ENCODE measurements at regions not wholly inside any gene's neighbourhood (a gene's known extent, or its start where the extent isn't known, plus 50 kb on each side); places are given as distances from the start of the nearest gene placed in this dataset.
"Not testable (repeated sequence)": the region's sequence is repeated elsewhere in the genome, so short reads cannot be mapped to it uniquely, and the experiment has no call there.

DNA sequence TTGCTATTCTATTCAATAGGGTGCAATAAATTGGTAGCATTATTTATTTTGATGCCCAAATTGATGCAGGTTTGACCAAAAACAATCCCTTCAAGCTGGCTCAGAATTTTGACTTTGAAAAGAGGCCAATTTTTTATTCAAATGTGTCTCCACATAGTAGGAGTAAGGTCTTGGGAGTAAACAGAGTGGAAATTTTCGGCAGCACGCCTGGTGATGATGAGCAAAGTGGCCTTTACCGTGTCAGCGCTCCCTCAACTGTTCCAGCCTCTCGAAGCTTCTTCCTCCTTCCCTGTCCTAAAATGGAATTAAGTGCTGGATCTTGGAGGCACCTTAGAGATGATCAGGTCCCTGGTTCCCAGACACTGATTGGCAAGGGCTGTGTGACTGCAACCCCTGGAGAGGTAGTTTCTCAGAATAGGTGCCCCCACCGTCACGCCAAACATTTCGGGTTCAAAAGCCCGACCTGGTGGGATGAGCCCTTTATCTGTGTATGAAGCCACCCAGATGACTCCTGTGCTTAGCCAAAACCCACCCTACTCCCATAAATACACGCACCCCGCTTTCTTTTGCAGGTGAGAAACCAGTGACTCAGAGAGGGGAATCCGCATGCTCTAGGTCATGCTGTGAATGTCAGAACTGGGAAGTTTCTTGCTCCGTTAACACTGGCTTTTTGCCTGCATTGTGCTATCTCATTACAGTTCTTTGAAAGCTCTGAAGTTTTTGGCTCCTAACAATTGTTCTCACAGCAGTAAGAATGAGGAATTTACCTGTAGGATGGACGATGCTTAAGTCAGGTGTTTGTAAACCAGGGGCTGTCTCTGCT is 89.1 kb downstream of the CRYGS start:
- no peak for DNase-seq (ENCODE audit: low read depth in 4 of 4, low spot score in 1 of 4)

DNA sequence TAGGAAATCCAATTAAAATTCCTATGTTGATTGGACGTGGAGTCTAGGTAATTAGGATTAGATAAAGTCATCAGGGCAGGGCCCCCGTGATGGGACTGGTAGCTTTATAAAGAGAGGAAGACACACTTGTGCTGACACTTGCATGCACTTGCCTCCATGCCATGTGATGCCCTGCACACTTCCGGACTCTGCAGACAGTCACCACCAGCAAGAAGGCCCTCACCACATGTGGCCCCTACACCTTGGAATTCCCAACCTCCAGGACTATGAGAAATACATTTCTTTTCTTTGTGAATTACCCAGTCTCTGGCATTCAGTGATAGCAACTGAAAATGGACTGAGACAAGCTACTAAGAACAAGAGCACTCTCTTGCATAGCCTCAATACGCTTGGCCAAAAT is 90.6 kb downstream of the CRYGS start:
- DNase-seq (ENCODE audit: low read depth in 4 of 4, low spot score in 1 of 4), result no peak

DNA sequence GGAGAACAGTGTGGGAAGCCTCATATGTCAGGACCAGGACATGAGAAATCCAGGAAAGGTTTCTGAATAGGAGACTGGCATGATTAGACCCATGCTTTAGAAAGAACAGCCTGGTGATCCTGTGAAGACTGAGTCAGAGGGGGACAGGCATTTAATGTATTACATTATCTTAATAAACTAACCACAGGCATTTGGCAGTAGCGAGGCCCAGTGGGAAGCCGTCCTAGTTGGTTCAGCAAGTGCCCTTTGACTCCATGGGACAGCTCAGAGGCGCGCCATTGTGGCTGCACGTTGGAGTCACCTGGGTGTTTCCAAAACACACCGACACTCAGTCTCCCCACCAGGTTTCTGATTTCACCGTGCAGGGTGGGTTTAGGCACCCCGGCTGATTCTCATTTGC is 90.5 kb upstream of the DGKG start:
- no peak for DNase-seq (ENCODE audit: low read depth in 4 of 4, low spot score in 1 of 4)

DNA sequence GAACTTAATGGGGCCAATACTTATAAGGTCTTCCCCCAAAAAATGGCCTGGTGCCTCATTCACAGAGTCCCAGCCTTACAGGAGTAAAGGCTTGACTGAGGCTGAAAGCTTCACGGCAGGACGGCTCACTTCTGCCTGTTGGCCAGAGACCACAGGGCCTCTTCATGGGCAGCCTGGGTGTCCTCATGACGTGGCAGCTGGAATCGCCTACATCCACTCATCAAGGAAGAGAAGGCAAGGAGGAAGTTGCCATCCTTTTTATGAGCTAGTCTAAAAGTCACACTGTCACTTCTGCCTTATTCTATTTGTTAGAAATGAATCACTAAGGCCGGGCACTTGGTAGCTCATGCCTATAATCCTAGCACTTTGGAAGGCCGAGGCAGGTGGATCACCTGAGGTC is 89.3 kb upstream of the DGKG start:
- DNase-seq (ENCODE audit: low read depth in 4 of 4, low spot score in 1 of 4), result no peak

DNA sequence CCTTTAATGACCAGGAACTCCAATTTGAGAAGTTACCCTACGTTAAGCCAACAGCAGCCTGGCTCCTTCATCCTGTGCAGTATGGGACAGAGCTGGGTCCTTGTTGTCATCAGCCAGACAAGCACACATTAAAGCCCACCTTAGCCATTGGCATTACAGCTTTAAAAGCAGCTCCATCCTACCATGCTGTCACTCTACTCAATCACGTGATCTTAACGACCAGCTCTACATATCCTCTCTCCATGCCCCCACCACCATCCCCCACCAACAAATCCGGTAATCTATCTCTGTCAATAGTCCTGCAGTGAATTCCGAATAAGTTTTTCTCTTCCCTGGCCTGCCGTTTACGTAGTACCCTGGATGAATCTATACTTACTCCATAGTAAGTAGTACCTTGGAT is 82.9 kb upstream of the DGKG start:
- no peak for DNase-seq (ENCODE audit: low read depth in 4 of 4, low spot score in 1 of 4)

DNA sequence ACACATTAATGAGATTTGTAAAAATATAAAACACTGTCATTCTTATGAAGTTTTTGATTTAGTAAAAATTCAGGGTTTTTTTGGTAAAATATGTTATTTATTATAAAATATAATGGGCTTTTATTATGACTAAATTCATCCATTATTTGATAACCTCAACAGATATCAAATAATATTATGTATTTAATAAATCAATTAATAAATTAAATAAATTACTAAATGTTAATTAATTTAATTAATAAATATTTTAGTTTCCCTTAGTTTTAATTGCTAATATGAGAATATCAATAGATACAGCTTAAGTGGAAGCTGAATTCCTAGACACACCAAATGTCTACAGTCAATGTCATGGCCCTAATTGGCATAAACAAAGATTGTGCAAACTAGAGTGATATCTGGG is 82.3 kb upstream of the DGKG start:
- DNase-seq (ENCODE audit: low read depth in 4 of 4, low spot score in 1 of 4), result no peak

DNA sequence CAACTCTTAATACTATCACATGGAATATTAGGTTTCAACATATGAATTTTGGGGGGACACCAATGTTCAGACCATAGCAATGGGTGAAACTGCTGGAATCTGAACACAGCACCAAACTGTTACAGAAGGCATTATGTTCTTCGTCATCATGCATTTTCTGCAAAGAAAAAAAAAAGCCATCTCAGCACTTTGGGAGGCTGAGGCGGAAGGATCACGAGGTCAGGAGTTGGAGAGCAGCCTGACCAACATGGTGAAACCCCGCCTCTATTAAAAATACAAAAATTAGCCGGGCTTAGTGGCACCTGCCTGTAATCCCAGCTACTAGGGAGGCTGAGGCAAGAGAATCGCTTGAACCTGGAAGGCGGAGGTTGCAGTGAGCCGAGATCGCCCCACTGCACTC is 80.9 kb upstream of the DGKG start:
- DNase-seq (ENCODE audit: low read depth in 4 of 4, low spot score in 1 of 4), result not testable (repeated sequence)

DNA sequence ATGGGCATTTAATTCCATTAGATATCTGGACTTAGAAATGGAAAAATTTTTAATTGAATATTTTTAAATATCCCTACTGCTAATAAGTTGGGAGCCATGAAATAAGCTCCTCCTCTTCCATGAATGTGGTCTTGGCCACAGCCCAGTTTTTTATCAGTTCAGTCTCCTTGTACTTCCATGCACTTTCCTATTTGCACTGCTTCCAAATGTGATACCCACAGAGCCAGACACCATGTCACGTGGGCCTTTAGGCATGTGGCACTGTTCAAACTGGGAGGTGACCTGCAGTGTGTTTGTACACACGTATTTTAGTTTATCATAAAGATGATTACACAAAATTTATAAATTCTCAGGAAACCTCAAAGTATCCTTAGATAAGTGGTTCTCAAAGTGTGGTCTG is 80.1 kb upstream of the DGKG start:
- no peak for DNase-seq (ENCODE audit: low read depth in 4 of 4, low spot score in 1 of 4)

DNA sequence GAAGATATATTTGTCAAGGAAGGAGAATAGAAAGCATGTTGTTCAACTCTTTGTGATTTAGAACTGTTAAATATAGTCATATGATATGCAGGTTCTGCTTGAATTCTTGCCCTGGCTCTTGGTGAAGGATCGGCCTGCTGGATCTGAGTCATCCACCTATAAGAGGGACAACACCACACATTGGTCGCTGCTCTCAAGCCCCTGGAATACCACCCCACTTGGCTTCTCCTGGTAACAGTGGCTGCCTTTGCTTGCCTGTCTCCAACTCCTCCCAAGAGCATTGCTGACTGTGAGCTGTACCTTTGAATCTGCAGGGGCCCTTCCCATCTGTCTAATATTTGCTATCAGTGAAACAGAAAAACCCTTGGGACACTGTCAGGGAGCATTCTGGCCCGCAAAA is 78.9 kb upstream of the DGKG start:
- no peak for DNase-seq (ENCODE audit: low read depth in 4 of 4, low spot score in 1 of 4)

DNA sequence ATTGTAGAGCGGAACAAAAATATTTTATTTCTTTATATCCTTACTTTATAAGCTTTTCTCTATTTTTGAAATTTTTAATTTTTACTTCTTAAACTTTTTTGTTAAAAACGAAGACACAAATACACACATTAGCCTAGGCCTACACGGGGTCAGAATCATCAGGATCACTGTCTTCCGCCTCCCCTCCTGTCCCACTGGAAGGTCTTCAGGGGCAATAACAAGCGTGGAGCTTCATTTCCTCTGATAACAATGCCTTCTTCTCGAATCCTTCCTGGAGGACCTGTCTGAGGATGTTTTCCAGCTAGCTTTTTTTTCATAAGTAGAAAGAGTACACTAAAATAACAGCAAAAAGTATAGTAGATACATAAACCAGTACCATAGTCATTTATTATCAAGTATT is 77.7 kb upstream of the DGKG start:
- no peak for DNase-seq (ENCODE audit: low read depth in 4 of 4, low spot score in 1 of 4)

DNA sequence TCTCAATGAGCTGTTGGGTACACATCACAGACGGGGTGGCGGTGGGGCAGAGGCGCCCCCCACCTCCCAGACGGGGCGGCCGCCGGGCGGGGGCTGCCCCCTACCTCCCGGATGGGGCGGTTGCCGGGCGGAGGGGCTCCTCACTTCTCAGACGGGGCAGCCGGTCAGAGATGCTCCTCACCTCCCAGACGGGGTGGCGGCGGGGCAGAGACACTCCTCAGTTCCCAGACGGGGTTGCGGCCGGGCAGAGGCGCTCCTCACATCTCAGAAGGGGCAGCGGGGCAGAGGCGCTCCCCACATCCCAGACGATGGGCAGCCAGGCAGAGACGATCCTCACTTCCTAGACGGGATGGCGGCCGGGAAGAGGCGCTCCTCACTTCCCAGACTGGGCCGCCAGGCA is 73.3 kb upstream of the DGKG start:
- not testable (repeated sequence) for DNase-seq (ENCODE audit: low read depth in 4 of 4, low spot score in 1 of 4)

DNA sequence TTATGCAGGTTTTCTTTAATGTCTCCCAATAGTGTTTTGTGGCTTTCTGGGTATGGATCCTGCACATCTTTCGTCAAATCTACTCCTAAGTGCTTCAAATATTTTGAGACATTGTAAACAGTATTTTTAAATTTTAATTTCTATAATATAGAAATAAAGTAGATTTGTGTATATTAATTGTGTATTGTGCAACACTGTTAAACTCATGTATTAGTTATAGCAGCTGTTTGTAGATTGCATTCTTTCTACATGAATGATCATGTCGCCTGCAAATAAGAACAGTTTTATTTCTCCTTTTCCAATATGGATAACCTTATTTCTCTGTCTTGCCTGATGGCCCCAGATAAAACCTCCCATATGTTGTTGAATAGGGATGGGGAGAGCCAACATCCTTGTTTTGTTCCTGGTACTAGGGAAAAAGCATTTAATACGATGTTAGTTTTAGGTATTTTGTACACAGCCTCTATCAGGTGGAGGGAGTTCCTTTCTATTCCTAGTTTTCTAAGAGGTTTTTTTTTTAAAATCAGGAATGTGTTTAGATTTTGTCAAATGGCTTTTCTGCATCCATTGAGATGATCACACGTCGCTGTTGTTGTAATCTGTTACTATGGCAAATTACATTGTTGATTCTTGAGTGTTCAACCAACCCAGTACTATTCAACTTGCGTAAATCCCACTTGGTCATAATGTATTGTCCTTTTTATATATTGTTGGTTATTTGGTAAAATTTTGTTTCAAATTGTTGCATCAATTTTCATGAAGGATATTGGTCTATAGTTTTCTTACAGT is 71.1 kb upstream of the DGKG start:
- DNase-seq (ENCODE audit: low read depth in 4 of 4, low spot score in 1 of 4), result no peak

DNA sequence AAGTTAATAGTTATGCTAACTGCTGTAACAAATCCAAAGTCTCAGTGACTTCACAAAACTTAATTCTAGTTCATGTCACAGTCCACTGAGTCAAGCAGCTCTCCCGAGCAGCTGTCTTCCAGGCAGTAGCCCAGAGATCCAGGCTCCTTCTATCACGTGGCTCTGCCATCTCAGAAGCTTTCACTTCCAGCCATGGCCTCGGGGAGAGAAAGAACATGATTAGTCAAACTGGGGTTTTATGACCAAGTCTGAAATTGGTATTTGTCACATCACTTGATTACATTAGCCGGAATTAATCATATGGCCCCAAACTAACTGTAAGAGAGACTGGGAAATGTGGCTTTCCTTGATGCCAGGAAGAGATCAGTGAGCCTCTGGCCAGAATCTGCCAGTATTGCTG is 70.2 kb upstream of the DGKG start:
- no peak for DNase-seq (ENCODE audit: low read depth in 4 of 4, low spot score in 1 of 4)

DNA sequence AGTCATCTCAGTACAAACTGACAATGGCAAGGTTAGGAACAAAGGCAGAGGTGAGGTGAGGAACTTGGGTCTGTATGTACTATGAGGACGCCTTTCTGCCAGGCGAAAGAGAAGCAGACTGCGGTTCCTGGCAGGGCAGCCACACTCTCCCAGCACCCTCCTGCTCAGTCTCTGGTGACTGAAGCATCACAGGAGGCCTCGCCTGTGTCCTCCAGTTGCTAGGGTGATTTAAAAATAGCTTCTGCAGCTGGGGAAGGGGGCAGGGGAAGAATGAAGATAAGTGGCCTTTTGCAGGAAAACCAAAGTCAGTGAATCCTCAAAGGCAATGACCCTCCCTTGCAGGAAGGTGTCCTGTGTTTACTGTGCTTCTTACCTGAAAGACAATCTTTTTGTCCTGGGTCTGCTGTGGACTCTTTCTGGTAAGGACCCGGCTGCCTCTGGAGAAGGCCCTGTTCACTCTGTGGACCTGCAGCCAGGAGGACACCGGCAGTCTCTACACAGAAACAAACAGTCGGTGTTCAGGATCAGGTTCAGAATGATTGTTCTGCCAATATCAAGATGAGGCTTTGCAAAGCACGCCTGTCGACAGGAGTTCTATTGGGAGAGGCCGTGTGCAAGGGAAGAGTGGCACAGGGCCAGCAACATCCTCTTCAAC is 65.7 kb upstream of the DGKG start:
- no peak for DNase-seq (ENCODE audit: low read depth in 4 of 4, low spot score in 1 of 4)

DNA sequence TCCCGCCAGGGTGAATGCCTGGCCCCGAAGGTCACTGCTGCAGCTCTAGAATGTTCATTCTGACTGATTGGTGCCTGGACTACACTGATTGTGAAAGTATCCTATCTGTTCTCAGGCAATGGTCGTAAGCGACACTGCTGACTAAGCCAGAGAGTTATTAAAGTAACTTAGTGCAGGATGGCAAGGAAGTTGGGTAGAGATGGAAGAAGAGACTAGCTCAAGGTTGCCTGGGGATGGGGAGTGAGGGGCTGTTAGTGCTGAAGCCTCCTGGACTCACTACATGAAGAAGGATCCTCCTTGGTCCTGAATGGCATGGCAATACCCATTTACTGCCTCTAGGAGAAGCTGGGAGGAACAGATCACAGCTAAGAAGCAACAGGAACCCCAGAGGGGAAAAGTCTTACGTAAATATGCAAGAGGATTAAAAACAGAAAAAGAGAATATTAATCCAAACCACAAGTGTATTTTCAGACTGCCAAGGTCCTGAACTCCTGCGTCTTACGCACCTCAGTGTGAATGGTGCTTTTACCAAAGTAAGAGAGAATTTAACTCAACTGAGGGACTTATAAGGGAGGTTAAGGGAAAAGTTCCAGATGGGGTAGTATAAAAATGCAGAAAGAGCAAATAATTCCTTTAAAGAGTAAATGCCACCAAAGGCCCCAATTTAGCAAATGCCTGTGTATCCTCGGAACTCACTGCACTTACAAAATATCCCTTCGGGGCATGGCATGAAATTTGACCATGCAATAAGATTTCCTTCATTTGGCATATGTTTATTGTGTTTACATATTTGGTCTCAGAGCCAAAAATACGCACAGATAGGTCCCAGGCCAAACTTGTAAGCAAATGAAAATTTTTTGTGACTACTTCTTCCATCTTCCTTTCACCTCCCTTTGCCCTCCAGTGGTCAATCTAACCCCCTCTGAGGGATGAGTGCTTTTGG is 64.0 kb upstream of the DGKG start:
- DNase-seq (ENCODE audit: low read depth in 4 of 4, low spot score in 1 of 4), result no peak

DNA sequence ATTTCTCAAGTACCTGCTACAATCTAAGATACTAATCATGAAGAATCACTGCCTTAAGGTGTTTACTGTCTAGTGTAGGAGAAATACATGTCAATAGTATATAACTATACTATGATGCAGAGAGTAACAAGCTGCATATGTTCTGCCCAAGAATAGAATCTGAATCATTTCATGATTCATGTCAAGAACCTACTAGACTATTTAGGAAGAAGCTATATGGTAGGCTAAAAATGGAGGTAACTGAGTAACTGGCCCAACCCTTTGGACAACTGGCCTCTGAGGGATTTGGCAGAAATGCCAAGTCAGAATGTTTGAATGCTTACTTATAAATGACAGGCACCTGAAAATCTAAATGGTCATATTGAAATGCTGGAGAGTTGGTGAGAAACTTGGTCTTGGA is 59.9 kb upstream of the DGKG start:
- DNase-seq (ENCODE audit: low read depth in 4 of 4, low spot score in 1 of 4), result no peak

DNA sequence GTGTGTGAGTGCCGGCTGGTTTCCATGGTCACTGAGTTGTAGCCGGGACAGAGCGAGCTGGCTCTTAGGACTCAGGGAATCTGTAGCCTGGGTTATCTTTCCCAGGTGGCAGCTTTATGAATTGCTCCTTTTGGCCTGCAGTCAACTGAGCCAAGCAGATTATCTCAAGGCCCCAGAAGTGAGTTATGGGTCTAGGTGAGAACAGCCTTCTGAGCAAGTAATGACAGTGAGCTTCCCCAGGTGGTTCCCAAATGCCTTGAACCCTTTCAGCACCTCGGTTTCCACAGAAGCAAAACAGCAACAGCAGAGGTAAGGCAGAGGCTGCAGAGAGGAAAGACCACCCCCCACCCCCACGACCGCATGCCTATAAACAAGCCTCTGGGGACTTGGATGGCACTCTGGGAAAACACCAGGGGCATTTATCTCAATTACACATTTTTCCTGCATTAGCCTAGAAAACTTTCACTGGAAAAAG is 56.7 kb upstream of the DGKG start:
- no peak for DNase-seq (ENCODE audit: low read depth in 4 of 4, low spot score in 1 of 4)

DNA sequence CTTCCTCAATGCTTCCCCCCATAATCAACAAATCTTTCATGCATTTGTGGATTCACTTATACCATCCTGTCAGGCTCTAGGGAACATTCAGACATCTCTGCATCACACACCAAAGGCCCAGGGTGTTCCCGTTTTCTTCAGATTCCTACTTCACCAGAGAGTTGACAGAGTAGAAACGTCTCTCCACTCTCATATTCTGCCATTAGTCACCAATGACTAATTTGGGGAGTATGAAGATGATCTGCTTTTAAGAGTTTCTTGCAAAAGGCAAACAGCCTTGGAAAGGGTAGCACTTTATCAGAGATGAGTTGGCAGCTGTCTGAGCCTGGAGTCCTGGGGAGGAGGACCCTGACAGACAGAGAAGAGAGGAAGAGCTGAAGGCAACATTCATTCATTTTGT is 55.8 kb upstream of the DGKG start:
- no peak for DNase-seq (ENCODE audit: low read depth in 4 of 4, low spot score in 1 of 4)

DNA sequence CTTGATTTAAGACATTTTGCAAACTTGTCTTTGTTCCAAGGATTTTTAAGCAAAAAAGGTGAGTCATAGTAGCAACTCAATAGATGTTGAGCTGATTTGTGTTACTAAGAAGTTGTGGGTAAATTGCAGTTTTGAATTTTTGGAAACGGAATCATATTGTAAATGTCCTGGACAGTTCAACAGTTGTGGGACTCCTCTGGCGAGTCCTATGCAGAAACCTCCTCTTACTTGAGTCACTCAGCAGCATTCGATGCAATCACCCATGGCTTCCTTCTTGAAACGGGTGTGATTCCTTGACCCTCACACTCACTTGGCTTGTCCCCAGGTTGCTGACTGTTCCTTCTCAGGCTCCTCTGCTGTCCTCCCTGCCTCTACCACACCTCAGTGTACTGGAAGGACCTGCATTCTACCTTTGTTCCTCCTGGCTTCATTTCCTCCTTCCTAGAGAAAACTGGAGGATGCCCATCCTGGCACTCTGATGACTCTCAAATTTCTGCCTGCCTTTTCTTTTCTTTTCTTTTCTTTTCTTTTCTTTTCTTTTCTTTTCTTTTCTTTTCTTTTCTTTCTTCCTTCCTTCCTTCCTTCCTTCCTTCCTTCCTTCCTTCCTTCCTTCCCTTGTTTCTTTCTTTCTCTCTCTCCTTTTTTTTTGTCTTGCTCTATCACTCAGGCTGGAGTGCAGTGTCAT is 52.8 kb upstream of the DGKG start:
- no peak for DNase-seq (ENCODE audit: low read depth in 4 of 4, low spot score in 1 of 4)

All from stimulated activated CD4-positive, alpha-beta T cell treated with anti-CD3 and anti-CD28 coated beads, Interleukin-1b, Interleukin-23, amount 100 ng/mL, for 24 hours (primary cell).